K562 (cell line): ENCODE measurements at regions not wholly inside any gene's neighbourhood (a gene's known extent, or its start where the extent isn't known, plus 50 kb on each side); places are given as distances from the start of the nearest gene placed in this dataset.

Experiments used
- CBX5 ChIP-seq: IDR thresholded peaks from 2 replicates; pipeline ENCODE4 v1.6.1; 2014; ENCODE audit warnings: low read depth, borderline replicate concordance
- HLTF ChIP-seq: fragments of 450-650 bp; IDR thresholded peaks from 2 replicates; pipeline ENCODE4 v1.6.1; 2016
- SRF ChIP-seq, 2 experiments: fragments of 250-450, 450-650 bp in 1 of 2; sonication (Bioruptor Pico) in 1 of 2; sonication (generic) in 1 of 2; formaldehyde crosslinking; IDR thresholded peaks; 2 replicates each; pipeline versions ENCODE4 v1.5.0 to v1.5.1; 2020 to 2022; ENCODE audit warnings: mild to moderate bottlenecking in 1 of 2, missing genetic modification reagents in 1 of 2
- ZBTB33 ChIP-seq: sonication (generic); formaldehyde crosslinking; IDR thresholded peaks from 2 replicates; pipeline ENCODE4 v1.8.1; 2023; ENCODE audit warnings: mild to moderate bottlenecking, missing genetic modification reagents
- TF ChIP-seq, protein P1 (sequence below): sonication (generic); formaldehyde crosslinking; IDR thresholded peaks from 2 replicates; pipeline ENCODE4 v1.8.1; 2022; ENCODE audit warnings: missing genetic modification reagents
- TF ChIP-seq, protein P2 (sequence below): fragments of 250-450 bp; sonication (Bioruptor Pico); IDR thresholded peaks from 2 replicates; pipeline ENCODE4 v1.8.0; 2021; ENCODE audit warnings: mild to moderate bottlenecking, moderate library complexity

- TF ChIP-seq, protein P1, sequence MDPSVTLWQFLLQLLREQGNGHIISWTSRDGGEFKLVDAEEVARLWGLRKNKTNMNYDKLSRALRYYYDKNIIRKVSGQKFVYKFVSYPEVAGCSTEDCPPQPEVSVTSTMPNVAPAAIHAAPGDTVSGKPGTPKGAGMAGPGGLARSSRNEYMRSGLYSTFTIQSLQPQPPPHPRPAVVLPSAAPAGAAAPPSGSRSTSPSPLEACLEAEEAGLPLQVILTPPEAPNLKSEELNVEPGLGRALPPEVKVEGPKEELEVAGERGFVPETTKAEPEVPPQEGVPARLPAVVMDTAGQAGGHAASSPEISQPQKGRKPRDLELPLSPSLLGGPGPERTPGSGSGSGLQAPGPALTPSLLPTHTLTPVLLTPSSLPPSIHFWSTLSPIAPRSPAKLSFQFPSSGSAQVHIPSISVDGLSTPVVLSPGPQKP (CRISPR knock-in tag) = no peak
- TF ChIP-seq, protein P2, sequence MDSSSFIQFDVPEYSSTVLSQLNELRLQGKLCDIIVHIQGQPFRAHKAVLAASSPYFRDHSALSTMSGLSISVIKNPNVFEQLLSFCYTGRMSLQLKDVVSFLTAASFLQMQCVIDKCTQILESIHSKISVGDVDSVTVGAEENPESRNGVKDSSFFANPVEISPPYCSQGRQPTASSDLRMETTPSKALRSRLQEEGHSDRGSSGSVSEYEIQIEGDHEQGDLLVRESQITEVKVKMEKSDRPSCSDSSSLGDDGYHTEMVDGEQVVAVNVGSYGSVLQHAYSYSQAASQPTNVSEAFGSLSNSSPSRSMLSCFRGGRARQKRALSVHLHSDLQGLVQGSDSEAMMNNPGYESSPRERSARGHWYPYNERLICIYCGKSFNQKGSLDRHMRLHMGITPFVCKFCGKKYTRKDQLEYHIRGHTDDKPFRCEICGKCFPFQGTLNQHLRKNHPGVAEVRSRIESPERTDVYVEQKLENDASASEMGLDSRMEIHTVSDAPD (CRISPR knock-in tag) = no peak
- TF ChIP-seq SRF (CRISPR knock-in tag; IDR thresholded peaks at IDR 0.05) (no peak), ZBTB33 (CRISPR knock-in tag) (no peak), CBX5 (no peak), HLTF (no peak)
Measured at GRCh38 chr4:54844911-54845310, 187.2 kb downstream of the KIT start.
